GM19351 (cell line): ENCODE measurements at regions not wholly inside any gene's neighbourhood (a gene's known extent, or its start where the extent isn't known, plus 50 kb on each side); places are given as distances from the start of the nearest gene placed in this dataset.
"Not testable (repeated sequence)": the region's sequence is repeated elsewhere in the genome, so short reads cannot be mapped to it uniquely, and the experiment has no call there.

Source experiments
- ATAC-seq: cut with Tn5 transposase; IDR thresholded peaks from one replicate; pipeline ENCODE4 v1.9.1; 2021; ENCODE audit warnings: mild to moderate bottlenecking, moderate library complexity; ENCODE audit not compliant: unreplicated experiment

- no peak for ATAC-seq
These were observed 596.9 kb upstream of the ARPP21 start for GRCh38 chr3:35042210-35042991.

DNA sequence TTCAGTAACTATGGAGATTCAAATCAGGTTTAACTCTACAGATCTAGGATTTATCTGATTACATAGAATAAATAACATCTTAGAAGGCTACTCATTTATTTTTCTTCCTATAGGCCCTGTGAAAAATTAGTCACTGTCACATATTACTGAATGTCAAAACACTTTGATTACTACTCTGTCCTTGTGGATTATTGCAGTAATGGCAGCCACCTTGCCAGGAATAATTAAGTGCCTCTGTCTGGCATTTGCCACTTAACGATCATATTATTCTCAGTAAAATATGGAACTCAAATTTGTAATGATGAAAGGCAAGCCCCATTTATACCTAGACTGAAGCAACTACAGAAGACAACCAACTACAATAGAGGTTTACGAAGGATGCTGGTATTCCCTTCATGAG is 596.3 kb upstream of the ARPP21 start:
- ATAC-seq, result no peak

GRCh38 chr3:35044190-35044589 is 595.1 kb upstream of the ARPP21 start:
- ATAC-seq, result no peak

GRCh38 chr3:35045118-35045517 is 594.2 kb upstream of the ARPP21 start:
- ATAC-seq, result no peak

- ATAC-seq, result no peak
These were observed 574.6 kb upstream of the ARPP21 start for GRCh38 chr3:35064761-35065160.

DNA sequence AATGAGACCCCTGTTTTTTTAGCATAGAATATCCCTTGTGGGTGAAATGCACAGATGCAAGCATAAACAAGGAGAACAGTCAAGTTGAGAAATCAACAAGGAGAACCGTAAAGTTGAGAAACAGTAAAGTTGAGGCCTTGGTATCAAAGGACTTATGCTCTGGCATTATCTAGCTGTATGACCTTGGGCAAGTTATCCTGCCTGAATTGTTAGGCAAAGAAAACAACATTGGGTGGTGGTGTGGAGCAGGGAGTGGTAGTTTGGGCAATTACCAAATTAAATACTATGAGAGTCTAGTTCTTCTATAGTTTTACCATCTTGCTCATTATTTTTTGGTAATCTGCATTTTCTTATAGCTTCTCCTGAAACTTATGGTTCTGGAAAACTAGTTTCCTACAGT is 573.4 kb upstream of the ARPP21 start:
- ATAC-seq, result no peak

GRCh38 chr3:35067750-35068149 is 571.6 kb upstream of the ARPP21 start:
- no peak for ATAC-seq

DNA sequence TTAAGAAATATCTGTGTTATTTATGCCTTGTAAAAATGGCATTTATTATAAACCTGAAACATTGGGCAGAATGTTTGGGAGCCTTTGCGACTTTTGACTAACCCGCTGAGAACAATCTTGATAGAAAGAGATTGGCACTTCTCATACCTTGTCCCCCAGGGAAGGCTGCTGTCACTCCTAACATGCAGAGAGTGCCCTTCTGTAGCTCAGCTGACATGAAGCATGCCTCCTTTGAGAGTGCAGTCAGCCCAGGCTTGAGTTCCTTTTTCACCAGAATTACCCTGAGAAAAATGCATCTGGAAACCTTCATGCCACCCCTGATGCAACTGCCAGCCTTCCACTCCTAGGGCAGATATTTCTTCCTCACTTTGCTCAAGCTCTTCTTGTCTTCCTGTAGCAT is 569.2 kb upstream of the ARPP21 start:
- no peak for ATAC-seq

GRCh38 chr3:35071772-35072171 is 567.6 kb upstream of the ARPP21 start:
- ATAC-seq, result no peak

- no peak for ATAC-seq
These were observed 560.5 kb upstream of the ARPP21 start for GRCh38 chr3:35078780-35079179.

- ATAC-seq, result no peak
These were observed 559.9 kb upstream of the ARPP21 start for GRCh38 chr3:35079403-35079802.

GRCh38 chr3:35081899-35082298 is 557.4 kb upstream of the ARPP21 start:
- ATAC-seq, result no peak

- ATAC-seq, result no peak
These were observed 550.4 kb upstream of the ARPP21 start for GRCh38 chr3:35088943-35089342.

GRCh38 chr3:35114686-35115085 is 524.6 kb upstream of the ARPP21 start:
- no peak for ATAC-seq

GRCh38 chr3:35120026-35120425 is 519.3 kb upstream of the ARPP21 start:
- no peak for ATAC-seq

DNA sequence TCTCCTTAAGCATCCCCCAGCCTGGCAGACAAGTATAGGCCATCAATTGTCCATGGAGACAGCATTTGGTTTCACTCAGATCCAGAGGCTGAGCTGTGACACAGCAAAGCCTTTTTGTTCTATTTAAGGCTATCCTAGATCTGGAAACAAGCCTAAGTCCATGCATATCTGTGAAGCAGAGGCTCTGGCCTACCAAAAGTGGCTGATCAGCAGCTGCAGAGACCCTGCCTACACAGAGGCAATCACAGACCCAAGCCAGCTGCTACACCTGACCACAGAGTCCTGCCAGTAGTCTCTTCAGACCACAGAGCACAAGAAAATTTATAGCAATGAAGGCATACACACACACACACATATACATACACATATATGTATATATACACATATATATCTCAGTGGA is 501.7 kb upstream of the ARPP21 start:
- no peak for ATAC-seq

DNA sequence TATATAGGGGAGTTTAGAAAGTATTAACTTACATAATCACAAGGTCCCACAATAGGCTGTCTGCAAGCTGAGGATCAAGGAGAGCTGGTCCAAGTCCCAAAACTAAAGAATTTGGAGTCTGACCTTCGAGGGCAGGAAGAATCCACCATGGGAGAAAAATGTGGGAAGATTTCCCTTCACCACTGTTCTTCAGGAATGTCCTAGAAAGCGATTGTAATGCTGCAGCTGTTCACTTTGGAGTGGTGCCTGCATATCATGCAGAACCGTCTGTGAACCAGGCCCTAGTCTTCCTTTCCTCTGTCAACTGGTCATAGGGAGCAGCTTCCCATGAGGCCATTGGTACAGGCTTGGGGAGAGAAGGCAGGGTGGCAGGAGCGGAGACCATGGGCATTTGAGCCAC is 497.9 kb upstream of the ARPP21 start:
- ATAC-seq, result no peak

GRCh38 chr3:35144011-35144410 is 495.3 kb upstream of the ARPP21 start:
- no peak for ATAC-seq

- not testable (repeated sequence) for ATAC-seq
These were observed 492.9 kb upstream of the ARPP21 start for GRCh38 chr3:35146256-35147035.

DNA sequence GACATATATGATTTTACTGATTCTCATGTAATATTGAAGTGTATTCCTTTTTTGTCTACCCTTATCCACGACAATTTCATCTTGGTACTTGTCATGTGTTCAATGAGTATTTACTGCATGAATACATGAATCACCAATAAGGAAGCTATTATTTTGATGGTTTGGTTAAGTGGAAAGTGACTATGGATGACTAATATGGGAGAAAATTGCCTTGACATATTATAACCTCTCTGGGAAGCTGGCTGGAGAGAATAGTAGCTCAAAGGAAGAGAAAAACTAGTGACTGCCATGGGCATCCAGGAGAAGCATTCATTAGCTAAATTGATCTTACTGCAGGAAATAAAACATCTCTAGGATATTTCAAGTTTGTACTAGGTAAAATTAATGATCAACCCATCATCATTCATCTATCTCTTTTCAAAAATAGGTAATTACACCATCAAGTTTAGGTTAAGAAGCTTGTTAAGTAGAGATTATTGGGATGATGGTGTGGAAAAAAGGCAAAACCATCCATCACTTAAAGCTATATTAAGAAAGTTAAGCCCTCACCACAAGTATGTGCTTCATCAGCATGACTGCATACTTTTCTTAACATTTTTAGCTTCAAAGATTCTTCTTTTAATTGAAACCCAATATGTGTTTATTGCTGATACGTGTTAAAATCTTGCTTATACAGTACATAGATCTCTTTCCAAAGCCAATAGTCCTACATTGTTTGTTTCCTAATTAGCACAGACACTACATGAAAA is 455.2 kb upstream of the ARPP21 start:
- ATAC-seq, result no peak

DNA sequence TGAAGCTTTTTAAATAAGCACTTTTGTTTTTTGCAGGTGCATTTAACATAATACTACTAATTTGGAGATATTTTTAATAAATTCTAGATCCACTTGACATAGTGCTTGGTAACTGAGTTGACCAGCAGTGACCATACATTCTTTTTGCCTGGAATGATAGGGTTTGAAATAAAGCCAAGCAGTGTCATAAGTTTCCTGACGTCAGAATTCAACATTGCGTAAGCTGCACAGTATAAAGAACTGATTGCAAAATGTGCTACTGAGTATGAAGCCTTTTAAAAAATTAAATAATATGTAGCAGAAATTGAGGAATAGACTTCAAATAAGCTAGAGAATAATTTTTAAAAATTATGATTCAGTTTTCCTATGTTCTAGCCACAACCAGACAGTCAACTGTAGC is 454.6 kb upstream of the ARPP21 start:
- no peak for ATAC-seq

GRCh38 chr3:35187908-35188307 is 451.4 kb upstream of the ARPP21 start:
- ATAC-seq, result no peak
